ENCODE measurements at regions not wholly inside any gene's neighbourhood (a gene's known extent, or its start where the extent isn't known, plus 50 kb on each side); places are given as distances from the start of the nearest gene placed in this dataset.
"Not testable (repeated sequence)": the region's sequence is repeated elsewhere in the genome, so short reads cannot be mapped to it uniquely, and the experiment has no call there.

- no peak for DNase-seq
These were observed 143.5 kb upstream of the NECTIN3 start for GRCh38 chr3:110928016-110928662.

GRCh38 chr3:110929816-110930215 lies 141.8 kb upstream of the NECTIN3 start:
- DNase-seq: no peak

- no peak for DNase-seq
These were observed 139.0 kb upstream of the NECTIN3 start for GRCh38 chr3:110932567-110932966.

- DNase-seq: no peak
These were observed 137.7 kb upstream of the NECTIN3 start for GRCh38 chr3:110933821-110934426.

DNA sequence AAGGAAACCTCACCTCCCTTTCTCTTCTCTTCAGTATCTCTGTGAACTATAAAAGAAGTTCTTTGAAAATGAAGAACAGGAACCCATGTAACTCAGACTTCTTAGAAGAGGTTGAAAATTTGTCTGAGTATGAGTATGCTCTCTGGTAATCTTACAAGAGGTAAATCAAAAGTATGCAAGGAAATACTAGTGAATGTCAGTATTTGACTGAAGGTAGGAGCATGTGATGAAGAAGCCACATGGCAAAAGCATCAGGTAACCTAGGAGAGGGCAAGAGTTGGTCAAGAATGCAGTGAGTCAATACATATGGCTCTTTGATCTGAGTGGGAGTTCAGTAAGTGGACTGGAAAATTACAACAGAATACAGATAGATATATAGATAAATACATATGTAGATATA lies 133.0 kb upstream of the NECTIN3 start:
- DNase-seq: no peak

DNA sequence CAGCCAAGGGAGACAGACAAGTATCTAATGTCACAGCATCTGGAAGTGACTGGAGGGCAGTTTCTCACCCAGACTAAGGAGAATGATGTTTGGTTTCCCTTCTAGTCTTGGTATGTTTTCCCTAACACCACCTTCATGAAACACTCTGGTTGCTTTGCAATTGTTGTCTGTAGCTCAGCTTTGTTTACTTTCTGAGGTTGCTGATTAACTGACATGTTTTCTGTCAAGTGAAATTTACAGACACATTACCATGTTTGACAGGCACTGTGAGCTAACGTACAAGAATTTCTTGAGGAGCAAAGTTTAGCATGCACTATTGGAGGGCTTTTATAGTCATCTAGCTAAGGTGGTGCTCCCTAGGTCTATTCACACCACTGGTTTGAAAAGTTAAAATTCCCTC lies 131.6 kb upstream of the NECTIN3 start:
- DNase-seq: no peak

GRCh38 chr3:110944782-110945181 lies 126.8 kb upstream of the NECTIN3 start:
- DNase-seq: no peak

DNA sequence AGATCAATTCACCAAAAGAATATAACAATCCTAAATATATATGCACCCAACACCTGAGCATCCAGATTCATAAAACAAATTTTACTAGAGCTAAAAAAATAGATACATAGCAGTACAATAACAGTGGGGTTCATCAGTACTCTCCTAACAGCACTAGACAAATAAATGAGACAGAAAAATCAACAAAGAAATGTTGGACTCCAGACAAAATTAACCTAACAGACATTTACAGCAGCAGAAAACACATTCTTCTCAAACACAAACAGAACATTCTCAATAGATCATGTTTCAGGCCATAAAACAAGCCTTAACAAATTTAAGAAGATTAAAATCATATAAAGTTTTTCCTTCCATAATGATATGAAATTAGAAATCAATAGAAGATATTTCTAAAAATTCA lies 124.8 kb upstream of the NECTIN3 start:
- DNase-seq: no peak

GRCh38 chr3:110949194-110949593 lies 122.4 kb upstream of the NECTIN3 start:
- not testable (repeated sequence) for DNase-seq

DNA sequence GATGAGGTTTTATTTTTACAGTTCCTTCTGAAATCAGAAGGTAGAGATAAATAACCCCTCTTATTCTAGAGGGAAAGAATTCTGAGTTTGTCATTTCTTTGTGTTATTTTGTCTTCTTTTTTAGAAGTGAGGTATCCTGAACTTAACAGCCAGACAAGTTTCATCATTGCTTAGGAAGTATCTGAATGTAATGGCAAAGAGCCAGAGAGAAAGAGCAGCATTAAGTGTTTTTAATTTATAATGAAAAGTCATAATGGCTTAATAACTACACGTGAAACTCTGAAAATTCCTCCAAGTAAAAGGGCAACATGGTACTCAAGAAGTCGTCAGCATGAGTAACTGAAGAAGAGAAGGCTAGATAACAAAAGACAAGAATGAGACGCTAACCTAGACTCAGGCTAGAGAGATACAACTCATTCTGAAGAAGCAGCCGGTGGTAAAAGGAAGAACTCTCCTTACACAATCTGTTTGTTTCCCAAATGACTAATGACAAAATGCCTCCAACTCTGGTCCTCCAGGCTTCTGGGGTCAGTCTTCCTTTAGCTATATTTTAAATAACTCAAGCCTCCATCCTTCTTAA lies 116.2 kb upstream of the NECTIN3 start:
- no peak for DNase-seq

GRCh38 chr3:110956081-110956480 lies 115.5 kb upstream of the NECTIN3 start:
- no peak for DNase-seq

- no peak for DNase-seq
These were observed 114.2 kb upstream of the NECTIN3 start for GRCh38 chr3:110957247-110958025.

GRCh38 chr3:110958313-110959147 lies 113.1 kb upstream of the NECTIN3 start:
- no peak for DNase-seq

DNA sequence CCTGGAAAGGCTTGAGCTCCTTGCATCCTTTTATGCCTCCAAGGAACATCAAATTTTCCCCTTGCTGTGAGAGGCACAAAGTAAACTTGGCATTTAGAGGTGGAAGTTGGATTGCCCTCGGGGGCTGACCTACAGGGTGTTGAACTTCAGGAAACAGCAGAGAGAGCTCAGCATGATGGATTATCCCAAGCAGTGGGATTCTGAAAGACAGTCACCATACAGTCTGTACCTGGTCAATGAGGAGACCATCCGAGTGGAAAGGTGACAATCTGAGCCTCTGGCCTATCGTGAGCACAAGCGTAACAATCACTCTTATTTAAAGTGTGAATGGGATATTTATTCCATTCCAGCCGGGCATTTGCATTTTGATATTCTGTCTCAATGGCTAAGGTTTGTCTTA lies 105.6 kb upstream of the NECTIN3 start:
- no peak for DNase-seq

DNA sequence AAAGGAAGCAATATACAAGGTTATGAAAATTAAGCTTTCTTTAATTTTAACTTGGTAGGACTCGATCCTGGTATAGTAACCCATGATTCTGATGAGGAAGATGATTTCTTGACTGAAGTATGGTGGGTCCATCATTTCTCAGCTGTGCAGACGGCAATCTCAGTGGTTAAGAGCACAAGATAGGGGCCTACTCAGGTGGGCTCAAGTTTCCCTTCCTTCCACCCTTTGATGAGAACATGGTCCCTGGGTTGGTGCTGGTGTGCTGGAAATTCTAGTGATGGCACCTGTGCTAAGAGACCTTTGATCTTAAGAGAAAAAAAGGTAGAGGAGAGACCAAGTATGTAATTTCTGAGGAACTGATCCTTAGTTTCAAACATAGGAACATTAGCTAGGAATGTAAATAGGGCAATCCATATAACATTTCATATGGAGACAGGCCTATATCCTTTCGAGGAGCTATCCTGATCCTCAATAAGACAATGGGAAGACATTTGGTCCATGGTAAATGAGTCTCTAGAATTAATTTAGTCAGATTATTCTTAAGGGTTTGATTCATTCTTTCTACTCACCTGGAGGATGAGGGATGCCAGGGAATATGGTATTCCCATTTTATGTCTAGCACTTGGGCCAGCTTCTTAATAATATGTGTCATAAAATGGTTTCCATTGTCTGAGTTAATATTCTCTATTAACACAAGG lies 104.5 kb upstream of the NECTIN3 start:
- DNase-seq: no peak

- no peak for DNase-seq
These were observed 103.5 kb upstream of the NECTIN3 start for GRCh38 chr3:110968076-110968475.

- DNase-seq: no peak
These were observed 102.1 kb upstream of the NECTIN3 start for GRCh38 chr3:110969229-110970211.

DNA sequence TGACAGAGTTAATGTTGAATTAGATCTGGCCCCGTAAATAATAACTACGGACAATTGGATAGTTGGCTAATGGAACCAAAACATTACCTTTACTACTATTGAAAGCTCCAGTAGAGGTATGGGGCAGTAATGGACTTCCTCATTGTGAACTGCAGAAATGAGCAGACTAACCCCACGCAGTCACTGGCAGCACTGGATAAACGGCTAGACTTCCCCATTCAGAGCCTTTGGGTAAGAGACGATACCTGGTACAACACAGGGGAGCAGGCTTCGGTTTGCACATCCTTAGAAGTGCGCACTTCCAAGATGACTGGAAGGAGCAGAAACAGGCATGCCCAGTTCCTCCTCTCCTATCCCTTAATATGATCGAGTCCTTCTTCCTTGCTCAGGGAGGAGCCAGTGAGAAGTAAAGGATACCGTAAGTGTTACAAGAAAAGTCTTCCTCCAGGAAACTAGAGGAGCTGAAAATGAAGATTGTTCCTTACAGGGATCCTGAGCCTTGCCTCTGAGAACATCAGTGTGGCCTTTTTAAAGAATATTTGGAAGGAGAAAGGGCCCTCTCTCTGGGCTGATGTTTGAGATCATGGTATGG lies 100.5 kb upstream of the NECTIN3 start:
- DNase-seq: no peak

DNA sequence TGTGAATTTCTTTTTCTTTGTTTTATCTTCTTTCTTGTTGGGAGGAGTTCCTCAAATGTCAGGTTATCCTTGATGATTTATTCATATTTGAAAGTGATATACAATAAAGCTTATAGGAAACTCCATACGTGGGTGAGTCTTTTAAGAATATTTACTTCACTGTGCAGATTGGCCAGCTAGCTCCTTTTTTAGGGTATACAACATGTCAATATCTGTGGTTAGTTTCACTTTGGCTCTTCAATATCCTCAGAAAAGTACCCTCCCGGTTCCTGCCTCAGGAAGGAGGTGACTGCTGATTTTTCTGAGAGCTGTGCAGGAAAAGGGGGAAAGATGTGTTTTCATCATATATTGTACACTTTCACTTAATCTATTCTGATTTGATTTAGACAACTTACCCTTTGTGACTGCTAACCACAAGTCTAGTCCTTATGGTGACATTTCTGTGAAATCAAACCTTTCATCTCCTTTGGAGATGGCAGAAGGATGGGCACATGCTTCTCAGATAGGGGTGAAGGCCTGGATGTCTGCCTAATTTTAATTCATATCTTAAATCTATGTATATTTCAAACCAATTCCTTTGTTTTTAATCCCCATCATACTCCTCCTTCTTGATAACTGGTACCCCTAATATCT lies 98.2 kb upstream of the NECTIN3 start:
- no peak for DNase-seq

GRCh38 chr3:110974902-110975301 lies 96.7 kb upstream of the NECTIN3 start:
- DNase-seq: no peak

Measured in NCI-H774 (cell line).